Nephron (organoid): ENCODE measurements at regions not wholly inside any gene's neighbourhood (a gene's known extent, or its start where the extent isn't known, plus 50 kb on each side); places are given as distances from the start of the nearest gene placed in this dataset.
"Not testable (repeated sequence)": the region's sequence is repeated elsewhere in the genome, so short reads cannot be mapped to it uniquely, and the experiment has no call there.

Experiments used
- H3K27ac Mint-ChIP-seq, 3 experiments: 2 replicates each; pipeline ENCODE4 v1.8.0; 2020; ENCODE audit warnings: mixed read lengths in 3 of 3, mild to moderate bottlenecking in 2 of 3, moderate library complexity in 1 of 3
- H3K27me3 Mint-ChIP-seq: 2 replicates; pipeline ENCODE4 v1.8.0; 2021; ENCODE audit warnings: low read depth, mild to moderate bottlenecking, moderate library complexity, mixed read lengths
- H3K36me3 Mint-ChIP-seq: 2 replicates; pipeline ENCODE4 v1.8.0; 2020; ENCODE audit warnings: low read depth, mixed read lengths
- H3K4me1 Mint-ChIP-seq: 2 replicates; pipeline ENCODE4 v1.8.0; 2020; ENCODE audit warnings: mixed read lengths
- H3K4me3 Mint-ChIP-seq, 3 experiments: 2 replicates each; pipeline ENCODE4 v1.8.0; 2020; ENCODE audit warnings: mild to moderate bottlenecking in 3 of 3, mixed read lengths in 3 of 3, moderate library complexity in 2 of 3
- H3K9me3 Mint-ChIP-seq: 2 replicates; pipeline ENCODE4 v1.8.0; 2020; ENCODE audit warnings: mixed read lengths
- TF ChIP-seq, protein P1 (sequence below), 3 experiments: fragments of 200-600 bp; sonication (generic); IDR thresholded peaks; one replicate each; pipeline ENCODE4 v1.5.0; 2021; ENCODE audit warnings: antibody characterized with exemption in 3 of 3; ENCODE audit not compliant: unreplicated experiment in 3 of 3

DNA sequence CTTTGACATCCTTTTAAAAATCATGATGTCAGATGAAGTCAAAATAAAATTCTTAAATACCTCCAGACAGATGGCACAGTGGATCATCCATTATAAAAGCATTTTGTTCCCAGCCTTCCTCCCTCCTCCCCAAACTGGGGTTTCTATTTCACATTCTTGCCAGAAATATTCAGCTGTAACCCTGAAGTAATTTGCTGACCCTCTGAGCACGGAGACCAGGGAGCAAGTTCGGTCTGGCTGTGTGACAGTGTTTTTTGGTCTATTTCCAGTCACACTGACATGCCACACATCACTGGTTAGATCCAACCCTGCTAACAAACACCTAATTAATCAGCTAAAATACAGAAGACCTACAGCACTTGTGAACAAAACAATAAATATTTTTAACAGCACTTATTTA, 126.2 kb upstream of the DMRT1 start:
- Mint-ChIP-seq H3K4me1 (peaks cover 47% of the 10 kb centered on the region), H3K27me3 (no peaks in the 10 kb centered on the region), H3K4me3 (no peak overlapping the region), H3K27ac (peak overlapping the region; percentile 36 to 69 (median 37)), H3K36me3 (peaks cover 32% of the 10 kb centered on the region), H3K9me3 (no peaks in the 10 kb centered on the region)
- TF ChIP-seq, protein P1, sequence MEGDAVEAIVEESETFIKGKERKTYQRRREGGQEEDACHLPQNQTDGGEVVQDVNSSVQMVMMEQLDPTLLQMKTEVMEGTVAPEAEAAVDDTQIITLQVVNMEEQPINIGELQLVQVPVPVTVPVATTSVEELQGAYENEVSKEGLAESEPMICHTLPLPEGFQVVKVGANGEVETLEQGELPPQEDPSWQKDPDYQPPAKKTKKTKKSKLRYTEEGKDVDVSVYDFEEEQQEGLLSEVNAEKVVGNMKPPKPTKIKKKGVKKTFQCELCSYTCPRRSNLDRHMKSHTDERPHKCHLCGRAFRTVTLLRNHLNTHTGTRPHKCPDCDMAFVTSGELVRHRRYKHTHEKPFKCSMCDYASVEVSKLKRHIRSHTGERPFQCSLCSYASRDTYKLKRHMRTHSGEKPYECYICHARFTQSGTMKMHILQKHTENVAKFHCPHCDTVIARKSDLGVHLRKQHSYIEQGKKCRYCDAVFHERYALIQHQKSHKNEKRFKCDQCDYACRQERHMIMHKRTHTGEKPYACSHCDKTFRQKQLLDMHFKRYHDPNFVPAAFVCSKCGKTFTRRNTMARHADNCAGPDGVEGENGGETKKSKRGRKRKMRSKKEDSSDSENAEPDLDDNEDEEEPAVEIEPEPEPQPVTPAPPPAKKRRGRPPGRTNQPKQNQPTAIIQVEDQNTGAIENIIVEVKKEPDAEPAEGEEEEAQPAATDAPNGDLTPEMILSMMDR (IDR thresholded peaks at IDR 0.05; ENCODE audit: unreplicated experiment in 3 of 3), result no peak

DNA sequence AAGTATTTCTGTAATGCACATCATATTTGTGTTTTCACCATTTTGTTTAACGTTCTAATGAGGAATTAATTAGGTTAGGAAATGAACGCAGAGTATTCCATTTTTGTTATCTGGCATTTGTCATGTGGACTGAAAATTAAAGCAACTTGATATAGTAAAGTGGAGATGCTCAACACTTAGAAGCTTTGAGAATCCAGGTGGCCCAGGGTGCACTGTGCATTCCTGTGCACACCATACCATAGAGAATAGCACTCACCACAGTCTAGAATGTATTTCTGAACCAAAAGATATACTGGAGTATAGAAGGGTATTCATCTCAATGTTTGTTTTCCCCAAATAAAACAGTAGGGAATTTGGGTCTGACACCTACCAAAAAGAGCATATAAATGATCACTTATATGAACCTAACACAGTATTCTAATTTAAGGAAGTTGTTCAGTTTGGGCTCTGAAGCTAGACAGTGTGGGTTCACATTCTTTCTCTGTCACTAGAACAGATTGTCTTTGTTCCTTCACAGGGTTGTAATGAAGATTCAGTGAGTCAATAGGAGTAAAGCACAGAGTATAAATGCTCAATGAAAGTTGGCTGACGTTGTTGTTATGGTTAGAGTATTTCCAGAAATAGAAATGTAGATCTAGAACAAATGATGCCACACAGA, 125.6 kb upstream of the DMRT1 start:
- H3K36me3 Mint-ChIP-seq, result peaks cover 28% of the 10 kb centered on the region
- H3K4me3 Mint-ChIP-seq, result no peak overlapping the region
- H3K4me1 Mint-ChIP-seq, result peaks cover 47% of the 10 kb centered on the region
- H3K9me3 Mint-ChIP-seq, result no peaks in the 10 kb centered on the region
- TF ChIP-seq, protein P1 (IDR thresholded peaks at IDR 0.05; ENCODE audit: unreplicated experiment in 3 of 3), result no peak
- H3K27me3 Mint-ChIP-seq, result no peaks in the 10 kb centered on the region
- H3K27ac Mint-ChIP-seq, result peak overlapping the region; percentile 36 to 69 (median 37)

DNA sequence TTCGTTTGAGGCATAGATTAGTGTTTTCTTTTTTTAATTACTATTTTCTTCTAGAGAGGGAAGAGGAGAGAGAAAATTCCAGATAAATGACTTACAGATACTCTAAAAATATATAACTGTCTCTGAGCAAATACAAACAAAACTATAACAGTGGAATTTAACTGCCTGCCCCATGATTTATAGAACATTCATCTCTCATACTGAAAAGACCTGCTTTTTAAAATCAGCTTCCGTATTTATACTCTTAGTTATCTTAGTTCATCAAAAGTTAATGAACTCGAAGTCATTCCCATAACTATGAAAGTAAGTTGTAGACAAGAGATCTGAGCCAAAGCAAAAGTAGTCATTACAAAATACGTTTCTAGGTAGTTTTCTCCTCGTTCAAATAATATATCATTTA, 123.8 kb upstream of the DMRT1 start:
- Mint-ChIP-seq H3K4me1 (peaks cover 36% of the 10 kb centered on the region), H3K27ac (peak overlapping the region; percentile 10 to 21 (median 16)), H3K4me3 (no peak overlapping the region)

DNA sequence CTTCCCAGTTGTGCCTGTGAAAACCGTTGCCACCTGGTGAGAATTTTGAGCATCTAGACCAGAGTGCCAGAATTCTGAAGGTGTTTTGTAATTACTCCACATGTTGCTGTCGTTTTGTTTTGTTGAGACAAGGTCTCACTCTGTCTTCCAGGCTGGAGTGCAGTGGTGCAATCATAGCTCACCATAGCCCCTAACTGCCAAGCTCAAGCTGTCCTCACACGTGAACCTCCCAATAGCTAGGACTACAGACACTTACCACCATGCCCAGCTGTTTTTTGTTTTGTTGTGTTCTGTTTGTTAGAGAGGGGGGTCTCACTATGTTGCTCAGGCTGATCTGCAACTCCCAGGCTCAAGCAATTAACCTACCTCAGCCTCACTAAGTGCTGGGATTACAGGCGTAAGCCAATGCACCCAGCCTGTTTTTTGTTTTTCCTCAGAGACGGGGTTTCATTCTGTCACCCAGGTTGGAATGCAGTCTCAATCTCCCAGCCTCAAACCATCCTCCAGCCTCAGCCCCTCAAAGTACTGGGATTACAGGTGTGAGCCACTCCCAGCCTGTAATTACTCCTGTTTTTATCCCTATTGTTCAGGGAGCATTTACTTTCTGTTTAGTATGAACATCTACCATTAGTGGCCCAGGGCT, 121.1 kb upstream of the DMRT1 start:
- H3K27ac Mint-ChIP-seq, result no peak overlapping the region
- peaks cover 6% of the 10 kb centered on the region for H3K36me3 Mint-ChIP-seq
- no peaks in the 10 kb centered on the region for H3K27me3 Mint-ChIP-seq
- TF ChIP-seq, protein P1 (IDR thresholded peaks at IDR 0.05; ENCODE audit: unreplicated experiment in 3 of 3), result no peak
- peaks cover 22% of the 10 kb centered on the region for H3K4me1 Mint-ChIP-seq
- no peaks in the 10 kb centered on the region for H3K9me3 Mint-ChIP-seq
- no peak overlapping the region for H3K4me3 Mint-ChIP-seq

More for the DNA sequence above, 123.8 kb upstream of the DMRT1 start:
- no peaks in the 10 kb centered on the region for H3K9me3 Mint-ChIP-seq
- TF ChIP-seq, protein P1 (IDR thresholded peaks at IDR 0.05; ENCODE audit: unreplicated experiment in 3 of 3), result no peak
- no peaks in the 10 kb centered on the region for H3K27me3 Mint-ChIP-seq
- H3K36me3 Mint-ChIP-seq, result peaks cover 13% of the 10 kb centered on the region

DNA sequence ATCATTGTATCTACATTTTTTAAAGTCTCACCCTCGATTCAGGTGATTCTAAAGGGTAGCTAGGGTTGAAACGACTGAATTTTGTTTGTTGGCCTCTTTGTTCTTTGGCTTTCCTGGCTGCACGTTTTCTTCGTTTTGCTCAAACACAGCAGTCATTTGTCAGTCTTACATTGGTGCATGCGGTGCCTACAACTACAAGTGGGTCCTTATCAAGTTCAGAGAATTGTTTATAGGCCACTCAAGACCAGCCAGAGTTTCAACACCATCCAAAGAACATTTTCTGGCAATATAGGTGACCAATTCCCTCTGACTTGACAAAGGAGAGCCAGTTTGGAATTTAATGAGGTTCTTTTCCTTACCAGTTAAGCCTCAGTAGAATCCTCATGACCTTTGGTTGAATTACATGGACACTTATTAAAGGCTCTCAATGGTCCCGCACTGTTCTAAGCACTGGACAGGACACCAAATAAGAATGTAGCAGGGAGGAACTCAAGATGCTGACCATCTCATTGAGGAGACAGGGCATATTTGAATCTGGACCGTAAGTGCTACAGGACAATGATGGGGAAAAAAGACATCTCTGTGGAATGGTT, 119.0 kb upstream of the DMRT1 start:
- H3K4me1 Mint-ChIP-seq, result peaks cover 10% of the 10 kb centered on the region
- H3K27ac Mint-ChIP-seq, result peak overlapping the region in 1 of 3 experiments; percentile 9
- H3K36me3 Mint-ChIP-seq, result peaks cover 6% of the 10 kb centered on the region
- H3K9me3 Mint-ChIP-seq, result no peaks in the 10 kb centered on the region
- H3K27me3 Mint-ChIP-seq, result no peaks in the 10 kb centered on the region
- H3K4me3 Mint-ChIP-seq, result no peak overlapping the region
- TF ChIP-seq, protein P1 (IDR thresholded peaks at IDR 0.05; ENCODE audit: unreplicated experiment in 3 of 3), result no peak

DNA sequence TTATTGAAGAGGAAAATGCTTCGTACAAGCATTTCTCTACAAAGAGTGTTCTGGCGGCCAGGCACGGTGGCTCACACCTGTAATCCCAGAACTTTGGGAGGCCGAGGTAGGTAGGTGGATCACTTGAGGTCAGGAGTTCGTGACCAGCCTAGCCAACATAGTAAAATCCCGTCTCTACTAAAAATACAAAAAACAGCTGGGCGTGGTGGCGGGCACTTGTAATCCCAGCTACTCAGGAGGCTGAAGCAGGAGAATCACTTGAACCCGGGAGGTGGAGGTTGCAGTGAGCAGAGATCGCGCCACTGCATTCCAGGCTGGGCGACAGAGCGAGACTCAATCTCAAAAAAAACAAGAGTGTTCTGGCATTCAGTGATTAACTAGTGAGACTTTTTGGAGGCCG, 117.0 kb upstream of the DMRT1 start:
- H3K36me3 Mint-ChIP-seq, result peaks cover 11% of the 10 kb centered on the region
- H3K9me3 Mint-ChIP-seq, H3K27ac Mint-ChIP-seq, H3K27me3 Mint-ChIP-seq, H3K4me1 Mint-ChIP-seq, H3K4me3 Mint-ChIP-seq: not testable (repeated sequence)
